Activated T-helper 1 cell treated with anti-CD3 and anti-CD28 coated beads, Interleukin-12 subunit alpha, Interleukin-12 subunit beta, Interleukin-2, Interleukin-4 antibody, amounts not matched to agents 30 ng/mL and 10 ng/mL and 1 ng/mL, durations not matched to agents 14 hours and 24 hours and 36 hours (primary cell): ENCODE measurements at regions not wholly inside any gene's neighbourhood (a gene's known extent, or its start where the extent isn't known, plus 50 kb on each side); places are given as distances from the start of the nearest gene placed in this dataset.

ENCODE experiments used
- DNase-seq: peaks from one replicate; pipeline ENCODE4 v3.0.0; 2021; ENCODE audit warnings: low spot score
- H3K27ac Mint-ChIP-seq: one replicate; pipeline ENCODE4 v1.8.0; 2021; ENCODE audit warnings: mild to moderate bottlenecking, mixed read lengths
- H3K27me3 Mint-ChIP-seq: one replicate; pipeline ENCODE4 v1.8.0; 2022; ENCODE audit warnings: mild to moderate bottlenecking, moderate library complexity, mixed read lengths; ENCODE audit not compliant: insufficient read depth
- H3K36me3 Mint-ChIP-seq: one replicate; pipeline ENCODE4 v1.8.0; 2021; ENCODE audit warnings: low read depth, mixed read lengths
- H3K4me1 Mint-ChIP-seq: one replicate; pipeline ENCODE4 v1.8.0; 2021; ENCODE audit warnings: low read depth, mixed read lengths
- H3K4me3 Mint-ChIP-seq: one replicate; pipeline ENCODE4 v1.8.0; 2021; ENCODE audit warnings: mild to moderate bottlenecking, moderate library complexity, mixed read lengths
- H3K9me3 Mint-ChIP-seq: one replicate; pipeline ENCODE4 v1.8.0; 2021; ENCODE audit warnings: mixed read lengths
- intact Hi-C: fragments of 100-400 bp; cut with micrococcal nuclease; formaldehyde crosslinking; loops from one replicate; pipeline ENCODE4 v1.15.1; 2024

- Mint-ChIP-seq H3K27ac (no peak overlapping the region), H3K36me3 (peaks cover 4% of the 10 kb centered on the region), H3K9me3 (peaks cover 8% of the 10 kb centered on the region), H3K4me3 (no peak overlapping the region), H3K4me1 (peaks cover 41% of the 10 kb centered on the region), H3K27me3 (no peaks in the 10 kb centered on the region)
- intact Hi-C loops, result no loop called here
- DNase-seq, result no peak
Measured at GRCh38 chr14:61615743-61616523, 79.4 kb upstream of the HIF1A start.

GRCh38 chr14:61616524-61617185, 78.7 kb upstream of the HIF1A start:
- no peak for DNase-seq
- Mint-ChIP-seq H3K4me3 (no peak overlapping the region), H3K27ac (no peak overlapping the region), H3K27me3 (no peaks in the 10 kb centered on the region), H3K4me1 (peaks cover 48% of the 10 kb centered on the region), H3K9me3 (peaks cover 8% of the 10 kb centered on the region), H3K36me3 (peaks cover 4% of the 10 kb centered on the region)
- intact Hi-C loops, result no loop called here

- Mint-ChIP-seq H3K36me3 (peaks cover 5% of the 10 kb centered on the region), H3K9me3 (peaks cover 8% of the 10 kb centered on the region), H3K4me1 (peaks cover 47% of the 10 kb centered on the region), H3K4me3 (no peak overlapping the region), H3K27ac (peak overlapping the region; percentile 14), H3K27me3 (no peaks in the 10 kb centered on the region)
- intact Hi-C loops, result no loop called here
- DNase-seq, result no peak
Measured at GRCh38 chr14:61618448-61618847, 76.9 kb upstream of the HIF1A start.

DNA sequence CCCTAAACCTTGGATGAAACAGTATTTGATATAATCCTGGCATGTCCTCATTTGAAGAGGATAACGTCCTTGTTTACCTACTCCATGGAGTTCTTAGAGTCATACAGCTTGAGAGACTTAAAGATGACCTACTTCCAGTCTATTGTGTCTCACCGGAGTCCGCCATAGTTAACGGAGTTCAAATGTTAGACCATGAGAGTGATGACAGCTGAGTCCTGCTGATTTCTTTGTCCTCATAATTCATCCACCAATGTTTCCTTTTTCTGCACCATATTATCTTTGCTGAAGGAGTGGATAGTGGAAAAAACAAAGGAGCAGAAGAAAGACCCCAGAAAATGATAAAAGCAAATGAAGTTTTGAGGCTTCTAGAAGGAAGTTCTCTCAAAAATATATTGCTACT, 75.8 kb upstream of the HIF1A start:
- no peaks in the 10 kb centered on the region for H3K27me3 Mint-ChIP-seq
- peaks cover 47% of the 10 kb centered on the region for H3K4me1 Mint-ChIP-seq
- no peak for DNase-seq
- no peak overlapping the region for H3K4me3 Mint-ChIP-seq
- H3K36me3 Mint-ChIP-seq, result peaks cover 5% of the 10 kb centered on the region
- no peak overlapping the region for H3K27ac Mint-ChIP-seq
- H3K9me3 Mint-ChIP-seq, result peaks cover 8% of the 10 kb centered on the region
- intact Hi-C loops, result no loop called here

DNA sequence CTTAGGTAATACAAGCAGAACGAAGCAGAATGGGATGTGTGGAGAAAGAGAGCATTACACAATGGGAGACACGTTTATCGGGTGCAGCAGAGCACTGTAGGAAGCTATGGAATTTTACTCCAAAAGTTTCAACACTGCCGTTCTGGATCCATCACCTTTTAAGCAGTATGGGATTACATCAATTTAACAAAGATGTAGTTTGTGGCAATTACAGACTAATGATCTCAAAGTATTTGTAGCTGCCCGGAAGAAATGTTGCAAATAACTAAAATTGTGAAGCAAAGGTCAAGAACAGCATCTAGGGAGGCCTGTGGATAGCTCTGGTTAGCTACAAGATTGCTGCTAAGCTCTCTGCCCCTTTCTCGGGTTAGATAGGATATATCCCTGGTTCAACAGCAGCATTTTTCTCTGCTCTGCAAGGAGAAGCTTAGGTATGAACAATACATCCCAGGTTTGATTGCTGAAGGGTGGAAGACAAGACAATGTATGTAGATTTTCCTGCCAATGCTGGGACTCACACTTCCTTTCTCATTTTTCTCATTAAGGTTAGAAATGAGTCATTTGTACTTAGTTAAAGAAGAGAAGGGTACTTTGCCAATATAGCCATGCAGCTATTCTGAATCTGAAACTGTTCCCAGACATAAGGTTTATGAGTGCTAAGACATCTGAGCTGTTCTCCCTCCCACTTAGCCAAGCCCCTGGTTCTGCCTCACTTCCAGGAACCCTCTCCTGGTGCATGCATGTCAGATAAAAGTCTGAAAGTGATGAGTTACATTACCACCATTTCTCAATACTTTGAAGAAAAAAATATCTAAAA, 75.0 kb upstream of the HIF1A start:
- no peak for DNase-seq
- no peak overlapping the region for H3K4me3 Mint-ChIP-seq
- peaks cover 8% of the 10 kb centered on the region for H3K9me3 Mint-ChIP-seq
- peaks cover 5% of the 10 kb centered on the region for H3K36me3 Mint-ChIP-seq
- H3K27ac Mint-ChIP-seq, result peak overlapping the region; percentile 31
- peaks cover 54% of the 10 kb centered on the region for H3K4me1 Mint-ChIP-seq
- no peaks in the 10 kb centered on the region for H3K27me3 Mint-ChIP-seq
- intact Hi-C loops, result loop anchor here (1.0 to 2.0 kb wide), 5 partner anchors 26 to 74 kb away; partner anchors contain the start of gene HIF1A

- Mint-ChIP-seq H3K4me1 (peaks cover 54% of the 10 kb centered on the region), H3K9me3 (peaks cover 8% of the 10 kb centered on the region), H3K36me3 (peaks cover 10% of the 10 kb centered on the region), H3K27me3 (no peaks in the 10 kb centered on the region), H3K4me3 (no peak overlapping the region), H3K27ac (peak overlapping the region; percentile 4)
- no peak for DNase-seq
- intact Hi-C loops, result loop anchor here (2.0 kb wide), 2 partner anchors 59 to 73 kb away; partner anchors contain the start of gene HIF1A
Measured at GRCh38 chr14:61621444-61621843, 73.9 kb upstream of the HIF1A start.

- Mint-ChIP-seq H3K4me3 (no peak overlapping the region), H3K27ac (peak overlapping the region; percentile 11)
- intact Hi-C loops, result no loop called here
Measured at GRCh38 chr14:61622051-61622450, 73.3 kb upstream of the HIF1A start.

DNA sequence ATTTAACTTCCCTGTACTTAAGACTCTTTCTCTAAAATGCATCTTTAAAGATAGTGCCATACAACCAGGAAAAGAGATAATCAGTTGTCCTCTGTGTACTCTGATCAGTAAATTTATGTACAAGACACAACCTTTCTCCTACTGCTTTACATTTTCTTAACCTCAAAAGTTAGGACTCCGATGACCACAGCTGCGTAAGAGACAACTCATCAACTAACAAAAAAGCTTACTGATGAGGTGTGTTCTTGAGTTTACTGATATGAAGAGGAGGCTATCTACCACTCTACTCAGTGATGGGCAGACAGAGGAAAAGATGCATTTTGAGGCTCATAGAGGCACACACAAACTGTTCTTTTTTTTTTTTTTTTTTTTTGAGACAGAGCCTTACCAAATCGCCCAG, 71.4 kb upstream of the HIF1A start:
- Mint-ChIP-seq H3K9me3 (peaks cover under 1% of the 10 kb centered on the region), H3K4me3 (no peak overlapping the region), H3K4me1 (peaks cover 53% of the 10 kb centered on the region), H3K36me3 (peaks cover 8% of the 10 kb centered on the region), H3K27me3 (no peaks in the 10 kb centered on the region), H3K27ac (no peak overlapping the region)
- no peak for DNase-seq
- intact Hi-C loops, result no loop called here

More at GRCh38 chr14:61622051-61622450, 73.3 kb upstream of the HIF1A start:
- H3K4me1 Mint-ChIP-seq, result peaks cover 55% of the 10 kb centered on the region
- DNase-seq, result no peak
- peaks cover 12% of the 10 kb centered on the region for H3K36me3 Mint-ChIP-seq
- no peaks in the 10 kb centered on the region for H3K27me3 Mint-ChIP-seq
- H3K9me3 Mint-ChIP-seq, result peaks cover 8% of the 10 kb centered on the region

- H3K9me3 Mint-ChIP-seq, result peaks cover 6% of the 10 kb centered on the region
- no peak overlapping the region for H3K4me3 Mint-ChIP-seq
- peaks cover 8% of the 10 kb centered on the region for H3K36me3 Mint-ChIP-seq
- peaks cover 42% of the 10 kb centered on the region for H3K4me1 Mint-ChIP-seq
- intact Hi-C loops, result no loop called here
- DNase-seq, result no peak
- no peaks in the 10 kb centered on the region for H3K27me3 Mint-ChIP-seq
- H3K27ac Mint-ChIP-seq, result no peak overlapping the region
Measured at GRCh38 chr14:61625165-61625564, 70.1 kb upstream of the HIF1A start.

DNA sequence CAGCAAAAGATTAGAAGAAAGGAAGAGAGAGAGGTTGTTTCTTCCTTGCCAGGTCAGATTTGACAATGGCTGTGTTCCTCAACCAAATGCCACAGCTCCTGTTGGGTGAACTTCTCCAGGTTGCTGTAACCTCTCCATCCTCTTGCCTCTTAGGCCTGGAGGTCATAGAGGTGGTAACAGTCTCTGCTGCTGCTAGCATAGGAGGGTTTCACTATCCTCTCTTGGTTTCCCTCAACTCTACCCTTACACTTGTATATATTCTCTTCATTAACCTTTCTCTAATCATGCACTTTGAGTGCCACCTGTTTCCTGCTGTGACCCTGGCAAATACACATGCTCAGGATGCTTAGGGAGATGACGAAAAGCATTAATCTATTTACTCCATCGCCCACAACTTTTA, 67.7 kb upstream of the HIF1A start:
- intact Hi-C loops, result no loop called here
- Mint-ChIP-seq H3K36me3 (peaks cover 10% of the 10 kb centered on the region), H3K4me3 (no peak overlapping the region), H3K4me1 (peaks cover 21% of the 10 kb centered on the region), H3K9me3 (peaks cover 6% of the 10 kb centered on the region), H3K27me3 (no peaks in the 10 kb centered on the region), H3K27ac (no peak overlapping the region)
- DNase-seq, result no peak

- no peaks in the 10 kb centered on the region for H3K27me3 Mint-ChIP-seq
- H3K27ac Mint-ChIP-seq, result no peak overlapping the region
- H3K9me3 Mint-ChIP-seq, result peaks cover 6% of the 10 kb centered on the region
- no peak overlapping the region for H3K4me3 Mint-ChIP-seq
- H3K4me1 Mint-ChIP-seq, result peaks cover 21% of the 10 kb centered on the region
- peaks cover 10% of the 10 kb centered on the region for H3K36me3 Mint-ChIP-seq
- DNase-seq, result no peak
- intact Hi-C loops, result no loop called here
Measured at GRCh38 chr14:61628016-61628725, 67.1 kb upstream of the HIF1A start.

DNA sequence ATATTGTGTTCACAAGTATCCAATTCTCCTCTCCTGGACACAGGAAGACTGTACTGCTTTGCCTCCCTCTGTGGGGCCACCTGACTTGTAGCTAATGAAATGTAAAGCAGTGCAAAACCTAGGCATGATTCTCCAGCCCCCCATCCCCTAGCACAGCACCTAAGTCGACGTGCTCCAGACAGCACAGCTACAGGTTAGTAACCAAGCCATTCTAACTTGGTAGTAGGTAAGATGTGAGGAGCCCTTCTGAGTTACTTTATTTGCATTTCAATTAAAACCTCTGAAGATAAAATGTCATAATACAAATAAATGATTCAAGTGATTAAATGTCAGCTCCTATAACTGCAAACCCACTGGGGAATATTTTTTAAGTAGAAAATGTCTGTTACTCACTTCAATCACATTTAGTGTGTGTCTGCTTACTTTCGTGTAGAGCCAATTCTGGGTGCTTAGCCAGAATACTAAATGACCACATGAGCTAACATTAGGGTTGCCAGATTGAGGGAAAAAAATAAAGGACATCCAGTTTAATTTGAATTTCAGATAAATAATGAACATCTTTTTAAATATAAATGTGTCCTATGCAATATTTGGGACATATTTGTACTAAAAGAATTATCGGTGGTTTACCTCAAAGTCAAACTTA, 64.8 kb upstream of the HIF1A start:
- peaks cover 10% of the 10 kb centered on the region for H3K36me3 Mint-ChIP-seq
- no peaks in the 10 kb centered on the region for H3K27me3 Mint-ChIP-seq
- DNase-seq, result no peak
- H3K4me3 Mint-ChIP-seq, result no peak overlapping the region
- intact Hi-C loops, result no loop called here
- peaks cover 17% of the 10 kb centered on the region for H3K4me1 Mint-ChIP-seq
- peak overlapping the region; percentile 47 for H3K27ac Mint-ChIP-seq
- peaks cover 6% of the 10 kb centered on the region for H3K9me3 Mint-ChIP-seq
